HG03066 (cell line): ENCODE measurements at regions not wholly inside any gene's neighbourhood (a gene's known extent, or its start where the extent isn't known, plus 50 kb on each side); places are given as distances from the start of the nearest gene placed in this dataset.
"Not testable (repeated sequence)": the region's sequence is repeated elsewhere in the genome, so short reads cannot be mapped to it uniquely, and the experiment has no call there.

Source experiments
- ATAC-seq: cut with Tn5 transposase; IDR thresholded peaks from one replicate; pipeline ENCODE4 v1.9.1; 2021; ENCODE audit warnings: low read depth; ENCODE audit not compliant: unreplicated experiment

- no peak for ATAC-seq
These were observed 1373.1 kb downstream of the STIM2 start for GRCh38 chr4:28233724-28234123.

- ATAC-seq: no peak
These were observed 1378.2 kb downstream of the STIM2 start for GRCh38 chr4:28238876-28239275.

- no peak for ATAC-seq
These were observed 1380.4 kb downstream of the STIM2 start for GRCh38 chr4:28241021-28241420.

- no peak for ATAC-seq
These were observed 1387.2 kb downstream of the STIM2 start for GRCh38 chr4:28247805-28248204.

GRCh38 chr4:28248269-28248668, 1387.6 kb downstream of the STIM2 start:
- no peak for ATAC-seq

- no peak for ATAC-seq
These were observed 1390.0 kb downstream of the STIM2 start for GRCh38 chr4:28250646-28251045.

- ATAC-seq: no peak
These were observed 1391.2 kb downstream of the STIM2 start for GRCh38 chr4:28251831-28252230.

GRCh38 chr4:28254003-28254402, 1393.4 kb downstream of the STIM2 start:
- ATAC-seq: no peak

GRCh38 chr4:28256295-28256694, 1395.7 kb downstream of the STIM2 start:
- ATAC-seq: no peak

GRCh38 chr4:28259951-28260350, 1399.3 kb downstream of the STIM2 start:
- no peak for ATAC-seq

GRCh38 chr4:28267166-28267565, 1406.5 kb downstream of the STIM2 start:
- no peak for ATAC-seq

GRCh38 chr4:28269426-28269825, 1408.8 kb downstream of the STIM2 start:
- ATAC-seq: no peak

GRCh38 chr4:28277931-28278330, 1417.3 kb downstream of the STIM2 start:
- no peak for ATAC-seq

- ATAC-seq: no peak
These were observed 1418.0 kb downstream of the STIM2 start for GRCh38 chr4:28278676-28279075.

- ATAC-seq: no peak
These were observed 1418.6 kb downstream of the STIM2 start for GRCh38 chr4:28279249-28279648.

GRCh38 chr4:28286266-28286665, 1425.6 kb downstream of the STIM2 start:
- ATAC-seq: not testable (repeated sequence)

- ATAC-seq: no peak
These were observed 1427.2 kb downstream of the STIM2 start for GRCh38 chr4:28287831-28288233.

- no peak for ATAC-seq
These were observed 1435.6 kb downstream of the STIM2 start for GRCh38 chr4:28296239-28296638.

- no peak for ATAC-seq
These were observed 1450.3 kb downstream of the STIM2 start for GRCh38 chr4:28310926-28311325.

GRCh38 chr4:28312497-28312896, 1451.9 kb downstream of the STIM2 start:
- not testable (repeated sequence) for ATAC-seq

- no peak for ATAC-seq
These were observed 1453.4 kb downstream of the STIM2 start for GRCh38 chr4:28313729-28314713.

GRCh38 chr4:28317221-28317620, 1456.6 kb downstream of the STIM2 start:
- no peak for ATAC-seq
